ENCODE measurements at regions not wholly inside any gene's neighbourhood (a gene's known extent, or its start where the extent isn't known, plus 50 kb on each side); places are given as distances from the start of the nearest gene placed in this dataset.
A peak's percentile ranks its signal among the peaks of the same experiment; 100 is the strongest.

DNA sequence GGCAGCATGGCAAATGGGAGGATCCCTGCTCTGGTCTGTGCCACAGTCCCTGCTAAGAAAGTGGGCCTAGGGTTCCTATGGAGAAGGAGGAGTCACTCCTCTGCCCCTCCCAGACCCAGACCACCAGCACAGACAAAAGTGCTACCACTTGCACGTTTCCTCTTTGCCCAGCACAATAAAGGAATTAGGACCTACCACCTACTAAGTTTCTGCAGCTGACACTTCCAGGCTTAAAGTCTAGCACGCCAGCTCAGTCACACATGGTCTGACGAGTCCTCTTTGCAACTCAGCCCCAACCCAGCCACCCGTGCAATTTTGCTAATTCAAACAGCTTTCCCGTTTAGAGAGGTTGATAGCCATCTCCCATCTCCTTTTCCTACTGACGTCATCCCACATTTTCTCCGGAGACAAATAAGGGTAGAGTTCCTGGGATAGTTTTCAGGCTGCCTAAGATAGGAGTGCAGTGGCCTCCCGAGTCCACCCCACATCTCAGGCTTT is 66.2 kb upstream of the PTGR2 start:
- ATAC-seq (ENCODE audit: insufficient number of reproducible peaks, low FRiP score, low read depth): peak; percentile 3

DNA sequence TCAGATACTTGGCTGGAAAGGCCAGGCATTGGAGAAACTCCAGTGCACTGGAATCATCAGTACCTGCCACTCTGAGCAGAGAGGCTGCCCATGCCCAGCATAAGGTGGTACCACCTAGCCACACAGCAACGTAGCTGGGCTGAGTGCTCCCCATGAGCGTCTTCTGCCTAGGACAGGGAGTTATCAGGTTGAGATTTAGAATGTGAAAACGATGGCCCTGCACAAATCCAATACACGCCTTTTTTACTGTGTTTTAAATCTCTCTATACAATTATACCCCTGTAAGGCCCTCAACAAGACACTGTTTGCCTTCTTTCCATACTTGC is 66.7 kb upstream of the PTGR2 start:
- Histone ChIP-seq H3K9me3 (no peaks in the 10 kb centered on the region), H3K27ac (peak overlapping the region; percentile 95 to 98), H3K4me3 (peak overlapping the region; percentile 89), H3K36me3 (no peaks in the 10 kb centered on the region), H3K27me3 (replicated peaks; ENCODE audit: insufficient read depth) (no peaks in the 10 kb centered on the region), H3K4me1 (ENCODE audit: control insufficient read depth in 1 of 2, low read depth in 2 of 2) (peaks cover 58 to 70% of the 10 kb centered on the region in 2 donors)
- TF ChIP-seq, protein P1, sequence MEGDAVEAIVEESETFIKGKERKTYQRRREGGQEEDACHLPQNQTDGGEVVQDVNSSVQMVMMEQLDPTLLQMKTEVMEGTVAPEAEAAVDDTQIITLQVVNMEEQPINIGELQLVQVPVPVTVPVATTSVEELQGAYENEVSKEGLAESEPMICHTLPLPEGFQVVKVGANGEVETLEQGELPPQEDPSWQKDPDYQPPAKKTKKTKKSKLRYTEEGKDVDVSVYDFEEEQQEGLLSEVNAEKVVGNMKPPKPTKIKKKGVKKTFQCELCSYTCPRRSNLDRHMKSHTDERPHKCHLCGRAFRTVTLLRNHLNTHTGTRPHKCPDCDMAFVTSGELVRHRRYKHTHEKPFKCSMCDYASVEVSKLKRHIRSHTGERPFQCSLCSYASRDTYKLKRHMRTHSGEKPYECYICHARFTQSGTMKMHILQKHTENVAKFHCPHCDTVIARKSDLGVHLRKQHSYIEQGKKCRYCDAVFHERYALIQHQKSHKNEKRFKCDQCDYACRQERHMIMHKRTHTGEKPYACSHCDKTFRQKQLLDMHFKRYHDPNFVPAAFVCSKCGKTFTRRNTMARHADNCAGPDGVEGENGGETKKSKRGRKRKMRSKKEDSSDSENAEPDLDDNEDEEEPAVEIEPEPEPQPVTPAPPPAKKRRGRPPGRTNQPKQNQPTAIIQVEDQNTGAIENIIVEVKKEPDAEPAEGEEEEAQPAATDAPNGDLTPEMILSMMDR (IDR thresholded peaks at IDR 0.05): no peak
- ATAC-seq (ENCODE audit: insufficient number of reproducible peaks, low FRiP score, low read depth): no peak
- no peak for DNase-seq (ENCODE audit: low spot score)

More for the DNA sequence above, 66.2 kb upstream of the PTGR2 start:
- Histone ChIP-seq H3K4me3 (peak overlapping the region; percentile 89), H3K4me1 (ENCODE audit: control insufficient read depth in 1 of 2, low read depth in 2 of 2) (peaks cover 58 to 74% of the 10 kb centered on the region in 2 donors), H3K9me3 (no peaks in the 10 kb centered on the region), H3K27ac (peak overlapping the region; percentile 95 to 98), H3K36me3 (no peaks in the 10 kb centered on the region), H3K27me3 (replicated peaks; ENCODE audit: insufficient read depth) (no peaks in the 10 kb centered on the region)
- TF ChIP-seq, protein P1 (IDR thresholded peaks at IDR 0.05): no peak
- DNase-seq (ENCODE audit: low spot score): no peak

DNA sequence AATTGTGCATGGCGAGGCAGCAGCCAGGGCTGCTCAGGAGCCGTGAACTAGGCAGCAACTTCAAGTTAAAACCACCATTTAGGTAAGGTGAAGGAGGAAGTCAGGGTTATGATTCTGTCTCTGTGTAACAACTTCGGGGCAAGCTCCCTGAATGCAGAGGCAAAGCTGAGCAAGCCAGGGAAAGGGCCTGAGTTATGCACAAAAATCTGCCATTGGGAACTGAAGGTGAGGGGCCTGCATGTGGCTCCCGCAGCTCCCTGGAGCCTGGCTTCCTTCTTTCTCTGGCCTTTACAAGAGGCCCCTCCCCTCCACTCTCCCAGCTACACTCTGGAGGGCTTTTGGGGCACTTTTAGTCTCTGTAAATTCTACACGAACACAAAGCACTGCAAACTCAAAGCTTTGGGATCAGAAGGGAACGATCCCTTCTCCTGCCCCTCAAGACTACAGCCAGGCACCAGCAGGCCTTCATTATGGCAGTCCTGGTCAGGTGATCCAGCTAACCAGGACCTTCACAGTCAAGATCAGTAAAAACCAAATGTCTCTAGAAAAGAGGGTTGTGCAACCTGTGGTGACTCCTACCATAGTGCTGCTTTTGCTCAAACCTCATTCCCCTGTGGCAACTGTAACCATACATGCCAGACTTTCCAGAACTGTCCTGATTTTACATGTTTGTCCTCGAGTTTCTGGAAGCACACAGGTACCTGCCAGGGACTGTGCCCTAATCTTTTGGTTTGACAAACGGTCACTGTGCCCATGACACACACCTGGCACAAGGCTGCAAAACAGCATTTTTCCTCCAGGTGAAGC is 67.2 kb upstream of the PTGR2 start:
- Histone ChIP-seq H3K4me1 (ENCODE audit: control insufficient read depth in 1 of 2, low read depth in 2 of 2) (peaks cover 52 to 65% of the 10 kb centered on the region in 2 donors), H3K4me3 (peak overlapping the region; percentile 89), H3K36me3 (no peaks in the 10 kb centered on the region), H3K27ac (peak overlapping the region; percentile 95 to 98), H3K27me3 (replicated peaks; ENCODE audit: insufficient read depth) (no peaks in the 10 kb centered on the region), H3K9me3 (no peaks in the 10 kb centered on the region)
- DNase-seq (ENCODE audit: low spot score) (no peak), ATAC-seq (ENCODE audit: insufficient number of reproducible peaks, low FRiP score, low read depth) (no peak)
- TF ChIP-seq, protein P1 (IDR thresholded peaks at IDR 0.05): no peak

DNA sequence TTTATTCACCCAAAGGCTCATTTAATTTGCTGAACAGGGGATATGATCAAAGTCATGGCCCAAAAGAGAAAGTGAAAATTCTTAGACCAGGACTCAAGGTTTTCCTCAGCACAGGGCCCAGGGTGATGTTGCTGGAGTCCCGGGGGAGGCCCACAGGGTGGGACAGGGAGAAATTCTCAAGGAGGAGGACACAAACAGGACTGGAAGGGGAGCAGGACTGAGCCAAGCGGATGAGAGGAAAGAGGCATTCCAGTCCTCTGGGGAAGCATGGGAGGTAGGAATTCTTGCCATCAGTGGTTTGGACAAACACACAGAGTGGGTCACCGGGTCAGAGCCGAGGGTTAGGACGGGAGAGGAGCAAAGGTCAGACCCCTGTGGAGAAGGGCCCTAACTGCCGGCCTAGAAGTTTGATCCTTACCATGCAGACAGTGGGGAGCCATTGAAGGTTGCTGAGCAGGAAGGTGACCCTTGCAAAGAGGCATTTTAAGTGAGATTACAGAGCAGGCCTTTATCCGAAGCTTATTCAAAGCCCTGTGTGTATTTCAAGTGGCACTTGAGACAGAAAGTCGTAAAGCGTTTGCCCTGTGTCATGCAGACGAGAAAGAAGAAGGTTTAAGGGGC is 68.4 kb upstream of the PTGR2 start:
- no peaks in the 10 kb centered on the region for H3K36me3 ChIP-seq
- no peak for DNase-seq (ENCODE audit: low spot score)
- H3K9me3 ChIP-seq: no peaks in the 10 kb centered on the region
- TF ChIP-seq, protein P1 (IDR thresholded peaks at IDR 0.05): no peak
- H3K27ac ChIP-seq: peak overlapping the region; percentile 95 to 98
- no peaks in the 10 kb centered on the region for H3K27me3 ChIP-seq (replicated peaks; ENCODE audit: insufficient read depth)
- peaks cover 41 to 57% of the 10 kb centered on the region in 2 donors for H3K4me1 ChIP-seq (ENCODE audit: control insufficient read depth in 1 of 2, low read depth in 2 of 2)
- no peak for ATAC-seq (ENCODE audit: insufficient number of reproducible peaks, low FRiP score, low read depth)
- H3K4me3 ChIP-seq: peak overlapping the region; percentile 12

DNA sequence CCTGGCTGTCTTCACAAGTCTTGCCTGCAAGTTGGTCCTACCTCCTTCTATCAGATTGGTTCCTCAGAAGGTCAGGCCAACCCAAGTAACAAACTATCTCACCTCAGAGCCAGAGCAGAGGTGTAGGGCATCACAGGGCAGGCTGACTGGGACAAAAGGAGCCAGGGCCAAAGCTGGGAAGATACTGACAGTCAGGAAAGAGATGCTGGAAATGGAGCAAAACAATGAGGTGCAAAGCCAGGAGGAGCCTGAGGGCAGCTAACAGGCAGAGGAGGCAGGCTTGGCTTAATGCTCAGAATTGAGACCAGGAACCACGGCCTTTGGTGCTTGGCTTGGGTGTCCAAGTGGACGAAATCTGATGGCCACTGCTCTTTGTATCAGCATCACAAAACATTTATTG is 68.4 kb upstream of the PNMA1 start:
- Histone ChIP-seq H3K4me1 (ENCODE audit: control insufficient read depth in 1 of 2, low read depth in 2 of 2) (peaks cover 37 to 53% of the 10 kb centered on the region in 2 donors), H3K9me3 (no peaks in the 10 kb centered on the region), H3K27ac (peak overlapping the region; percentile 95 to 98), H3K27me3 (replicated peaks; ENCODE audit: insufficient read depth) (no peaks in the 10 kb centered on the region), H3K4me3 (no peak overlapping the region), H3K36me3 (no peaks in the 10 kb centered on the region)
- ATAC-seq (ENCODE audit: insufficient number of reproducible peaks, low FRiP score, low read depth): no peak
- TF ChIP-seq, protein P1 (IDR thresholded peaks at IDR 0.05): no peak
- no peak for DNase-seq (ENCODE audit: low spot score)

Measured in thoracic aorta (tissue), 2 donors.